Mammary epithelial cell (primary cell): ENCODE measurements at regions not wholly inside any gene's neighbourhood (a gene's known extent, or its start where the extent isn't known, plus 50 kb on each side); places are given as distances from the start of the nearest gene placed in this dataset.

Source experiments
- CTCF ChIP-seq, 2 donors: IDR thresholded peaks in 1 of 2; conservative IDR thresholded peaks in 1 of 2; 2 replicates each; pipeline ENCODE4 v1.5.1; 2011 to 2012; ENCODE audit warnings: inconsistent platforms in 2 of 2, low read length in 2 of 2, mild to moderate bottlenecking in 2 of 2, control low read depth in 1 of 2, low read depth in 1 of 2; ENCODE audit not compliant: insufficient read depth in 1 of 2; ENCODE audit errors: extremely low read depth in 1 of 2
- EZH2 ChIP-seq: IDR thresholded peaks from 2 replicates; pipeline ENCODE4 v1.6.1; 2012; ENCODE audit warnings: low read length, inconsistent platforms, borderline replicate concordance

GRCh38 chr2:198890490-198890889, 567.2 kb downstream of the SATB2 start:
- TF ChIP-seq EZH2, result no peak
- no peak for TF ChIP-seq CTCF (conservative IDR thresholded peaks at IDR 0.05 in 1 of 2, IDR thresholded peaks at IDR 0.05 in 1 of 2; ENCODE audit: extremely low read depth in 1 of 2, insufficient read depth in 1 of 2, low read depth in 1 of 2, low read length in 2 of 2)
